NOMO-1 treated with DMSO at 0.1 percent for 48 hours (cell line): ENCODE measurements at regions not wholly inside any gene's neighbourhood (a gene's known extent, or its start where the extent isn't known, plus 50 kb on each side); places are given as distances from the start of the nearest gene placed in this dataset.

ENCODE experiments used
- DNase-seq: peaks from one replicate; lab custom pipeline; 2025; ENCODE audit not compliant: unreplicated experiment; lab: John Stamatoyannopoulos, UW

GRCh38 chr10:106213493-106213892, 951.0 kb downstream of the SORCS1 start:
- no peak for DNase-seq

- no peak for DNase-seq
These were observed 966.2 kb downstream of the SORCS1 start for GRCh38 chr10:106198275-106198674.

- peak; percentile 12 for DNase-seq
These were observed 975.2 kb downstream of the SORCS1 start for GRCh38 chr10:106189292-106189691.

- DNase-seq = no peak
These were observed 978.6 kb downstream of the SORCS1 start for GRCh38 chr10:106185951-106186350.

GRCh38 chr10:106183041-106183440, 981.5 kb downstream of the SORCS1 start:
- DNase-seq = no peak

- no peak for DNase-seq
These were observed 982.0 kb downstream of the SORCS1 start for GRCh38 chr10:106182542-106182941.

GRCh38 chr10:106181501-106181900, 983.0 kb downstream of the SORCS1 start:
- DNase-seq = no peak

GRCh38 chr10:106179430-106179829, 985.1 kb downstream of the SORCS1 start:
- DNase-seq = no peak

GRCh38 chr10:106175760-106176377, 988.6 kb downstream of the SORCS1 start:
- peak; percentile 35 for DNase-seq

GRCh38 chr10:106173838-106174237, 990.7 kb downstream of the SORCS1 start:
- DNase-seq = no peak

- DNase-seq = no peak
These were observed 995.3 kb downstream of the SORCS1 start for GRCh38 chr10:106169241-106169640.

- no peak for DNase-seq
These were observed 996.6 kb downstream of the SORCS1 start for GRCh38 chr10:106167946-106168345.

- DNase-seq = no peak
These were observed 1006.3 kb downstream of the SORCS1 start for GRCh38 chr10:106158241-106158640.

- no peak for DNase-seq
These were observed 1017.5 kb downstream of the SORCS1 start for GRCh38 chr10:106147021-106147420.

- DNase-seq = no peak
These were observed 1024.6 kb downstream of the SORCS1 start for GRCh38 chr10:106139915-106140314.

GRCh38 chr10:106136175-106136574, 1028.3 kb downstream of the SORCS1 start:
- no peak for DNase-seq

GRCh38 chr10:106134326-106135000, 1030.0 kb downstream of the SORCS1 start:
- DNase-seq = no peak

GRCh38 chr10:106133451-106133850, 1031.1 kb downstream of the SORCS1 start:
- no peak for DNase-seq

- DNase-seq = no peak
These were observed 1031.5 kb downstream of the SORCS1 start for GRCh38 chr10:106132956-106133355.

- no peak for DNase-seq
These were observed 1049.8 kb downstream of the SORCS1 start for GRCh38 chr10:106114656-106115186.

- no peak for DNase-seq
These were observed 1053.3 kb downstream of the SORCS1 start for GRCh38 chr10:106111246-106111645.

GRCh38 chr10:106107706-106108105, 1056.8 kb downstream of the SORCS1 start:
- no peak for DNase-seq

- no peak for DNase-seq
These were observed 1058.4 kb downstream of the SORCS1 start for GRCh38 chr10:106106114-106106513.
